OCI-LY7 (cell line): ENCODE measurements at regions not wholly inside any gene's neighbourhood (a gene's known extent, or its start where the extent isn't known, plus 50 kb on each side); places are given as distances from the start of the nearest gene placed in this dataset.

ENCODE experiments used
- BruUV-seq: library from RNA; stranded (reverse); fragments of 400-500 nt; replicated peaks from 2 replicates; lab custom pipeline; 2021; lab: Mats Ljungman, UMichigan
- CTCF ChIA-PET: fragments of 300-600 bp; sonication (Branson Sonifier 250); formaldehyde crosslinking; loops from one replicate; lab custom pipeline; 2022; ENCODE audit warnings: antibody characterized with exemption; ENCODE audit not compliant: unreplicated experiment; lab: Charles Lee
- POLR2A ChIA-PET: fragments of 300-600 bp; sonication (Branson Sonifier 250); formaldehyde crosslinking; loops from one replicate; lab custom pipeline; 2022; ENCODE audit warnings: antibody characterized with exemption; lab: Charles Lee
- DNase-seq: peaks from one replicate; pipeline ENCODE4 v3.0.0-alpha.2; 2015; ENCODE audit warnings: low spot score
- H2AFZ ChIP-seq: fragments of 200-600 bp; sonication (generic), shearing (Covaris generic); 2 replicates; pipeline ENCODE4 v1.6.1; 2014; ENCODE audit warnings: mild to moderate bottlenecking, antibody characterized with exemption, low read length, moderate library complexity
- H3K27ac ChIP-seq: fragments of 200-600 bp; sonication (generic); 2 replicates; pipeline ENCODE4 v1.5.1; 2014; ENCODE audit warnings: mixed run types, low read depth, mild to moderate bottlenecking, moderate library complexity, low read length, inconsistent platforms; ENCODE audit not compliant: poor library complexity, severe bottlenecking
- H3K36me3 ChIP-seq: fragments of 200-600 bp; sonication (generic); 2 replicates; pipeline ENCODE4 v1.6.1; 2014; ENCODE audit warnings: mild to moderate bottlenecking, antibody characterized with exemption, low read length, moderate library complexity, mixed read lengths; ENCODE audit not compliant: insufficient read depth
- H3K4me1 ChIP-seq: fragments of 200-600 bp; sonication (generic); 2 replicates; pipeline ENCODE4 v1.5.1; 2014; ENCODE audit warnings: mild to moderate bottlenecking, low read length; ENCODE audit not compliant: insufficient read depth, poor library complexity, severe bottlenecking
- H3K4me2 ChIP-seq: fragments of 200-600 bp; sonication (generic); 2 replicates; pipeline ENCODE4 v1.6.1; 2014; ENCODE audit warnings: mild to moderate bottlenecking, low read length
- H3K4me3 ChIP-seq: fragments of 200-600 bp; sonication (generic); 2 replicates; pipeline ENCODE4 v1.5.1; 2014; ENCODE audit warnings: mild to moderate bottlenecking, low read depth, low read length; ENCODE audit not compliant: poor library complexity, severe bottlenecking
- H3K79me2 ChIP-seq: fragments of 200-600 bp; sonication (generic); 2 replicates; pipeline ENCODE4 v1.6.1; 2016; ENCODE audit warnings: low read depth, mild to moderate bottlenecking, low read length, moderate library complexity, mixed read lengths; ENCODE audit not compliant: insufficient read depth
- H3K9me2 ChIP-seq: fragments of 200-600 bp; sonication (generic); 2 replicates; pipeline ENCODE4 v1.6.1; 2016; ENCODE audit warnings: mild to moderate bottlenecking, low read length, mixed read lengths; ENCODE audit not compliant: insufficient read depth
- H3K9me3 ChIP-seq: fragments of 200-600 bp; sonication (generic); 2 replicates; pipeline ENCODE4 v1.6.1; 2014; ENCODE audit warnings: mild to moderate bottlenecking, mixed run types, low read length, mixed read lengths
- H4K20me1 ChIP-seq: fragments of 200-600 bp; sonication (generic); 2 replicates; pipeline ENCODE4 v1.6.1; 2014; ENCODE audit warnings: mild to moderate bottlenecking, antibody characterized with exemption, low read length, moderate library complexity, mixed read lengths; ENCODE audit not compliant: insufficient read depth
- CTCF ChIP-seq: fragments of 200-600 bp; sonication (generic); conservative IDR thresholded peaks from 2 replicates; pipeline ENCODE4 v1.5.1; 2014; ENCODE audit warnings: mild to moderate bottlenecking, antibody characterized with exemption, low read length, moderate library complexity, mixed read lengths
- EZH2phosphoT487 ChIP-seq: fragments of 200-600 bp; sonication (generic); IDR thresholded peaks from 2 replicates; pipeline ENCODE4 v1.6.1; 2018; ENCODE audit warnings: low read depth, borderline replicate concordance, mild to moderate bottlenecking, mixed run types, antibody characterized with exemption, low read length, moderate library complexity, mixed read lengths
- intact Hi-C: fragments of 100-400 bp; cut with micrococcal nuclease; formaldehyde crosslinking; loops from one replicate; pipeline ENCODE4 v1.10.0; 2022; ENCODE audit not compliant: unreplicated experiment

GRCh38 chr4:85244638-85245037, 230.3 kb upstream of the ARHGAP24 start:
- CTCF ChIA-PET: no interaction called here
- POLR2A ChIA-PET: interaction anchor here (0.6 to 0.7 kb wide), 3 partner anchors 11 to 212 kb away, joined by 3 read pairs; no protein-coding TSS in a partner anchor

GRCh38 chr4:85246055-85246454, 228.9 kb upstream of the ARHGAP24 start:
- no TSS peak for BruUV-seq
- no peak overlapping the region for H3K4me3 ChIP-seq
- no peaks in the 10 kb centered on the region for H3K9me2 ChIP-seq
- no peaks in the 10 kb centered on the region for H4K20me1 ChIP-seq
- no peak for DNase-seq
- no peak overlapping the region for H3K27ac ChIP-seq
- H3K9me3 ChIP-seq: no peaks in the 10 kb centered on the region
- H3K36me3 ChIP-seq: no peaks in the 10 kb centered on the region
- CTCF ChIA-PET: no interaction called here
- POLR2A ChIA-PET: interaction anchor here (0.6 kb wide), 1 partner anchor 361 kb away, joined by 5 read pairs; no protein-coding TSS in a partner anchor
- intact Hi-C loops: no loop called here
- no peaks in the 10 kb centered on the region for H3K4me1 ChIP-seq
- no peak overlapping the region for H2AFZ ChIP-seq
- H3K79me2 ChIP-seq: no peaks in the 10 kb centered on the region
- no peak overlapping the region for H3K4me2 ChIP-seq
- TF ChIP-seq EZH2phosphoT487 (no peak), CTCF (no peak)

More at GRCh38 chr4:85244638-85245037, 230.3 kb upstream of the ARHGAP24 start:
- DNase-seq: no peak
- Histone ChIP-seq H3K27ac (no peak overlapping the region), H3K9me2 (no peaks in the 10 kb centered on the region), H4K20me1 (no peaks in the 10 kb centered on the region), H3K4me2 (no peak overlapping the region), H3K36me3 (no peaks in the 10 kb centered on the region), H2AFZ (no peak overlapping the region), H3K79me2 (no peaks in the 10 kb centered on the region), H3K9me3 (no peaks in the 10 kb centered on the region), H3K4me1 (no peaks in the 10 kb centered on the region), H3K4me3 (no peak overlapping the region)
- no TSS peak for BruUV-seq
- no peak for TF ChIP-seq CTCF
- no peak for TF ChIP-seq EZH2phosphoT487
- intact Hi-C loops: no loop called here

- TF ChIP-seq EZH2phosphoT487: no peak
- no peak for TF ChIP-seq CTCF
- peaks cover 5% of the 10 kb centered on the region; the same call in 1 of the 2 replicates for H3K9me3 ChIP-seq
- H3K36me3 ChIP-seq: no peaks in the 10 kb centered on the region
- no peaks in the 10 kb centered on the region for H3K4me1 ChIP-seq
- ChIA-PET CTCF (no interaction called here), POLR2A (no interaction called here)
- no peak for DNase-seq
- H3K27ac ChIP-seq: no peak overlapping the region
- no peak overlapping the region for H3K4me2 ChIP-seq
- BruUV-seq: no TSS peak
- H2AFZ ChIP-seq: no peak overlapping the region
- intact Hi-C loops: no loop called here
- H3K79me2 ChIP-seq: no peaks in the 10 kb centered on the region
- H4K20me1 ChIP-seq: no peaks in the 10 kb centered on the region
- H3K4me3 ChIP-seq: no peak overlapping the region
- H3K9me2 ChIP-seq: no peaks in the 10 kb centered on the region
These were observed 224.1 kb upstream of the ARHGAP24 start for GRCh38 chr4:85250852-85251251.
